ENCODE measurements at regions not wholly inside any gene's neighbourhood (a gene's known extent, or its start where the extent isn't known, plus 50 kb on each side); places are given as distances from the start of the nearest gene placed in this dataset.

GRCh38 chr18:56171848-56172247 is 466.5 kb downstream of the TXNL1 start:
- TF ChIP-seq CTCF (IDR thresholded peaks at IDR 0.05) (no peak), POLR2A (IDR thresholded peaks at IDR 0.05) (no peak)
